Activated T-helper 2 cell treated with anti-CD3 and anti-CD28 coated beads, Interferon-gamma antibody, Interleukin-2, Interleukin-4, amounts not matched to agents 10 μg/mL and 5 μg/mL and 100 μg/mL, durations not matched to agents 14 hours and 24 hours and 36 hours (primary cell): ENCODE measurements at regions not wholly inside any gene's neighbourhood (a gene's known extent, or its start where the extent isn't known, plus 50 kb on each side); places are given as distances from the start of the nearest gene placed in this dataset.

Experiments used
- DNase-seq: peaks from one replicate; pipeline ENCODE4 v3.0.0; 2021; ENCODE audit warnings: low spot score
- H3K27ac Mint-ChIP-seq: one replicate; pipeline ENCODE4 v1.8.0; 2021; ENCODE audit warnings: mixed read lengths
- H3K27me3 Mint-ChIP-seq: one replicate; pipeline ENCODE4 v1.8.0; 2021; ENCODE audit warnings: low read depth, mixed read lengths
- H3K36me3 Mint-ChIP-seq: one replicate; pipeline ENCODE4 v1.8.0; 2021; ENCODE audit warnings: low read depth, mixed read lengths
- H3K4me1 Mint-ChIP-seq: one replicate; pipeline ENCODE4 v1.8.0; 2021; ENCODE audit warnings: low read depth, mixed read lengths
- H3K4me3 Mint-ChIP-seq: one replicate; pipeline ENCODE4 v1.8.0; 2021; ENCODE audit warnings: low read depth, mild to moderate bottlenecking, moderate library complexity, mixed read lengths
- H3K9me3 Mint-ChIP-seq: one replicate; pipeline ENCODE4 v1.8.0; 2021; ENCODE audit warnings: mixed read lengths
- intact Hi-C: fragments of 100-400 bp; cut with micrococcal nuclease; formaldehyde crosslinking; loops from one replicate; pipeline ENCODE4 v1.15.1; 2023

GRCh38 chr5:74169701-74170100 is 470.8 kb downstream of the ENC1 start:
- Mint-ChIP-seq H3K27ac (no peak overlapping the region), H3K36me3 (no peaks in the 10 kb centered on the region), H3K4me1 (no peaks in the 10 kb centered on the region), H3K4me3 (no peak overlapping the region), H3K27me3 (peaks cover 22% of the 10 kb centered on the region), H3K9me3 (no peaks in the 10 kb centered on the region)
- DNase-seq = no peak
- intact Hi-C loops = no loop called here

GRCh38 chr5:74167930-74168315 is 472.6 kb downstream of the ENC1 start:
- H3K36me3 Mint-ChIP-seq = no peaks in the 10 kb centered on the region
- intact Hi-C loops = no loop called here
- peaks cover 20% of the 10 kb centered on the region for H3K27me3 Mint-ChIP-seq
- no peaks in the 10 kb centered on the region for H3K9me3 Mint-ChIP-seq
- H3K4me1 Mint-ChIP-seq = no peaks in the 10 kb centered on the region
- no peak for DNase-seq
- H3K27ac Mint-ChIP-seq = no peak overlapping the region
- no peak overlapping the region for H3K4me3 Mint-ChIP-seq

- Mint-ChIP-seq H3K4me1 (peaks cover 3% of the 10 kb centered on the region), H3K4me3 (no peak overlapping the region), H3K36me3 (no peaks in the 10 kb centered on the region), H3K27ac (no peak overlapping the region), H3K9me3 (no peaks in the 10 kb centered on the region), H3K27me3 (peaks cover 21% of the 10 kb centered on the region)
- no peak for DNase-seq
- intact Hi-C loops = no loop called here
Measured at GRCh38 chr5:74167206-74167929, 473.2 kb downstream of the ENC1 start.

GRCh38 chr5:74166064-74166463 is 474.5 kb downstream of the ENC1 start:
- intact Hi-C loops = no loop called here
- Mint-ChIP-seq H3K27me3 (peaks cover 21% of the 10 kb centered on the region), H3K36me3 (no peaks in the 10 kb centered on the region), H3K4me1 (peaks cover 3% of the 10 kb centered on the region), H3K4me3 (no peak overlapping the region), H3K9me3 (no peaks in the 10 kb centered on the region), H3K27ac (no peak overlapping the region)
- DNase-seq = no peak

DNA sequence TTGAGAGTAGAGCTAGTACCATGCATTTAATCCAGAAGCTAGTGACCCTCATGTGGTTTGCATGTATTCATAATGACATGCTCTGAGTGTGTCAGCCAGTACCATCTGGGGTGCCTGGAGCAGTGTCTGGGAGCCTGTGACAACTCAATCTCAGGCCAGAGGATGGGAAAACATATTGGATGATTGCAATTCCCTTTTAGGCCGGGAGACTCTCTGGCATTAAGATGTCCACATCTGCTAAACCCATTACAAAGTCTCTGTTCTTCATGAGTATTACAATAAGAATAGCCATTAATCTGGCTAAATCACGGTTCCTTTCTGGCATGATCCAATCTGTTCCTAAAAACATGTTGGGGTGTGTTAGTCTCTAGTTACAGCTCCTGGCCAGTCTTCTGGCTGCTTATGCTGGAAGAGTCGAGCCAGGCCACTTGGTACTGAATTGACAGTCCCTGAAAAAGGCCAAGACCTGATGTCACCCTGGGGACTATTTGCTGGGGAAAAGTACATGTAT is 475.7 kb downstream of the ENC1 start:
- H3K27ac Mint-ChIP-seq = no peak overlapping the region
- H3K4me3 Mint-ChIP-seq = no peak overlapping the region
- H3K9me3 Mint-ChIP-seq = no peaks in the 10 kb centered on the region
- peaks cover 19% of the 10 kb centered on the region for H3K27me3 Mint-ChIP-seq
- no peak for DNase-seq
- H3K36me3 Mint-ChIP-seq = no peaks in the 10 kb centered on the region
- intact Hi-C loops = no loop called here
- H3K4me1 Mint-ChIP-seq = peaks cover 3% of the 10 kb centered on the region

DNA sequence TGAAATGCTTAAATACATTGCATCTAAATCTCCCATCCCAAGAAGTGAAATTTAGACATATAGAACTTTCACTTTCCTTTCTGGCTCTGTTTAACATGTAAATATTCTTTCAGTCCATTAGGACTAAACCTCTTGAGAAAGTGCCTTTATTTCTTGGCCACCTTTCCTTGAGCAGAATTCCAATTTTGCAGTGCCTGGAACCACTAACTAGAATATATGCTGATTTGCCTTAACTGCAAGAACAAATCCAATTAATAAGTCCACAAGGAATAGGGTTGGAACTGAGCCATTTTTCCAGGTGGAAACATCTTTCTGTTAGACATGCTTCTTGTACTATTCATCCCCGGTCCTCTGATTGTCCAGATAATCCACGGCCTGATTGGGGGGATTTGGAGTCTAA is 478.0 kb downstream of the ENC1 start:
- Mint-ChIP-seq H3K9me3 (no peaks in the 10 kb centered on the region), H3K4me3 (no peak overlapping the region), H3K4me1 (peaks cover 3% of the 10 kb centered on the region), H3K27ac (no peak overlapping the region), H3K36me3 (no peaks in the 10 kb centered on the region), H3K27me3 (peaks cover 23% of the 10 kb centered on the region)
- intact Hi-C loops = no loop called here
- DNase-seq = no peak

DNA sequence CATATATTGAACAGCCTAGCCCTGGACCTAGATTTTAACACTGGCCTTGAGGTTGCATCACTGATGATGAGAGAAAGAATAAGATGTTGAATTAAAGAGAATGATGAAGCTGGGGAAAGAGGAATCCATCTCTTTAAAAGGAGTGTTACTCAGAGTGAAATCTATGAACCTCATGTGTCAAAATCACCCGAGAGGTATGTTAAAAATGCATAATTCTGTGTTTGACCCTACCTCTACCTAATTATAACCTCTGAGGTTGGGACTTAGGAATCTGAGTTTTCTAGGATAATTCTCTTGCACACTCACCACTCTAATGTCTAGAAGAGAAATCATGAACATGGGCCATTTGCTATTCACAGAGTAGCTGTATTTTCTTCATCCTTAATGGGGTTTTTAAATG is 479.4 kb downstream of the ENC1 start:
- Mint-ChIP-seq H3K27me3 (peaks cover 23% of the 10 kb centered on the region), H3K36me3 (no peaks in the 10 kb centered on the region)
- intact Hi-C loops = no loop called here

GRCh38 chr5:74156728-74157383 is 483.7 kb downstream of the ENC1 start:
- H3K9me3 Mint-ChIP-seq = no peaks in the 10 kb centered on the region

More for the DNA sequence above, 479.4 kb downstream of the ENC1 start:
- no peak overlapping the region for H3K27ac Mint-ChIP-seq
- H3K4me3 Mint-ChIP-seq = no peak overlapping the region
- H3K4me1 Mint-ChIP-seq = peaks cover 5% of the 10 kb centered on the region
- no peaks in the 10 kb centered on the region for H3K9me3 Mint-ChIP-seq
- no peak for DNase-seq

DNA sequence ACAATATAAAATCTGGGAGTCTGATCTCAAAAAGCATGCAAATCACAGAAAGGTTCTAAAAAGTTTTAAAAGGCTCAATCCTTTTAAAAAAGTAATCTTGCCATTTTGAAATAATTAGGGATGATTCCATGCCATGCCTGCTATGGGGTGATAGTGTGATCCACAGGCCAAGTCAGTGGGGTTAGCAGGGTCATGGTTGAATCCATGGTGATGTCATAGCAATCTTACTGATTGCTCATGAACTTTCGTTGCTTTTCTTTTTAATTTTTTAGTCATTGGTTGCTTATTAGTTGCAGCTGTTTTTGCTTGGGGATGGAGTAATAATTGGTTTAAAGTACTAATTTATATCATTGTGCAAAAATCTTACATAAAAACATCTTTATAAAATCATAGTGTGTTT is 485.0 kb downstream of the ENC1 start:
- peaks cover 18% of the 10 kb centered on the region for H3K27me3 Mint-ChIP-seq
- no peaks in the 10 kb centered on the region for H3K9me3 Mint-ChIP-seq
- no peak overlapping the region for H3K4me3 Mint-ChIP-seq
- peaks cover 1% of the 10 kb centered on the region for H3K4me1 Mint-ChIP-seq
- intact Hi-C loops = no loop called here
- H3K36me3 Mint-ChIP-seq = no peaks in the 10 kb centered on the region
- no peak for DNase-seq
- H3K27ac Mint-ChIP-seq = no peak overlapping the region

More at GRCh38 chr5:74156728-74157383, 483.7 kb downstream of the ENC1 start:
- Mint-ChIP-seq H3K27me3 (peaks cover 19% of the 10 kb centered on the region), H3K36me3 (no peaks in the 10 kb centered on the region), H3K4me3 (no peak overlapping the region), H3K4me1 (peaks cover 1% of the 10 kb centered on the region), H3K27ac (no peak overlapping the region)
- DNase-seq = no peak
- intact Hi-C loops = no loop called here

DNA sequence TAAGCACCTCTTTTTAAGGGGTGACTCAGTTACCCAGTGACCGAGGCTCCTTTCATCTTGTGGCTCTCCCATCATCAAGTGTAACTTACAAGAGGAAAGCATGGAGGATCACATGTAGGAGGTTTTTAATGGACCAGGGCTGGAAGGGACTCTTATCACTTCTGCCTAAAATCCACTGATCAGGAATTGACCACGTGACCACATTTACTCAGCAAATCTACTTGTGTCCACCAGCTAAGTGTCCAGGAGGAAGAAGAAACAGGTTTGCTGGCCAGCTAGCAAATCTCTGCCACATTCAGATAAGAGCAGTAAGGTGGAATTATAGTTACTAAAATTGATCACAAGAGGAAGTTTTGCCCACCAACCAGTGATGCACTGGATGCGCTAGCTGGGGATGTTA is 486.0 kb downstream of the ENC1 start:
- Mint-ChIP-seq H3K9me3 (no peaks in the 10 kb centered on the region), H3K27ac (no peak overlapping the region), H3K36me3 (no peaks in the 10 kb centered on the region), H3K4me3 (no peak overlapping the region), H3K4me1 (peaks cover 1% of the 10 kb centered on the region), H3K27me3 (peaks cover 19% of the 10 kb centered on the region)
- no peak for DNase-seq
- intact Hi-C loops = no loop called here

- DNase-seq = no peak
- H3K27me3 Mint-ChIP-seq = peaks cover 16% of the 10 kb centered on the region
- intact Hi-C loops = no loop called here
- no peak overlapping the region for H3K27ac Mint-ChIP-seq
- H3K9me3 Mint-ChIP-seq = no peaks in the 10 kb centered on the region
- H3K4me3 Mint-ChIP-seq = no peak overlapping the region
- peaks cover 1% of the 10 kb centered on the region for H3K4me1 Mint-ChIP-seq
- no peaks in the 10 kb centered on the region for H3K36me3 Mint-ChIP-seq
Measured at GRCh38 chr5:74153255-74153790, 487.2 kb downstream of the ENC1 start.

DNA sequence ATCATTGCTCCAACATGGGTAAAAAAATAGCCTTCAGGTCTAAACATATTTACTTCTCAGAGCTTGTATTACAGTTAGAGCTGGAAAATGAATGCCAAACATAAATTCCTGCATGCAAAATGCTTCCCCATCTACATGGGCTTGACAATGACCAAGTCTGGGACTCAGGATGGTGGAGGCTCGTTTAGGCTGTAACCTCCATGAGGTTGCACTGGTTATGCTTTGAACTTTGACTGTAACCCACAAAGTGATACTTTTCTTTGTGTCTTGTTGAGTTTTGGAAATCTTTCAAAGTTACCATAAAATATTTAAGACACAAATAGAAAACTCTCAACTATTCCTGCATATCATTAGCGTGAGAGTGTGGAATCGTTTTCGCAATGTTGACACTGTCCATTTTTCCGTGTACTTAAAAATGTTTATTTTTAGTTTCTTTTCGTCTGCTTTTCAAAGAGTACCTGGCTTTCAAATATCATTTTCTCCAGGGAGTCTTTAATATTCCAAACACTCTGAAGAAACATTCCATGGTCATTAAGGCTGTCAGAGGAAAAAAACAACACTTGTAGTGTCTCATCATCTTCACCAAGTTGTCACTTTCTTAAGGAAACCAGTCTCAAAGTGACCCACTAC is 487.8 kb downstream of the ENC1 start:
- Mint-ChIP-seq H3K4me1 (peaks cover 1% of the 10 kb centered on the region), H3K9me3 (no peaks in the 10 kb centered on the region), H3K4me3 (no peak overlapping the region), H3K27me3 (peaks cover 12% of the 10 kb centered on the region), H3K27ac (no peak overlapping the region), H3K36me3 (no peaks in the 10 kb centered on the region)
- intact Hi-C loops = no loop called here
- DNase-seq = no peak

DNA sequence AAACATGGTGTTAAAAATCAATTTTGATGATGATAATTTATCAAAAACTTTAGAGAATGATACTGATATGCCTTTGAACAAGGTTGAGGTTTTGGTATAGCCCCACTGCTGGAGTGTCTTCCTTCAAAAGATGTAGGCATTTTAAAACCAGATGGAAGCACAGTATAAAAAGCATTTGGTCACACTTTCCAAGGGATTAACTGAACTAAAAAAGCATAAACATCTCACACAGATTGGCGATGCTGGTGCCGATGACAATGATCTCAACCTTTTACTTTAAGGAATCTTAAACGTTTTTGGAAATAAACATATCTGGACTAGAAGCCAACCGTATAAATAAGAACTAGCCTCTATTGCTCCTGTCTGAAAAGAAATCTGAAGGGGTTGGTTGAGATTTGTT is 488.4 kb downstream of the ENC1 start:
- H3K4me3 Mint-ChIP-seq = no peak overlapping the region
- H3K9me3 Mint-ChIP-seq = no peaks in the 10 kb centered on the region
- H3K36me3 Mint-ChIP-seq = no peaks in the 10 kb centered on the region
- peaks cover 1% of the 10 kb centered on the region for H3K4me1 Mint-ChIP-seq
- intact Hi-C loops = no loop called here
- H3K27me3 Mint-ChIP-seq = peaks cover 12% of the 10 kb centered on the region
- no peak overlapping the region for H3K27ac Mint-ChIP-seq
- no peak for DNase-seq
